ACHN (cell line): ENCODE measurements at regions not wholly inside any gene's neighbourhood (a gene's known extent, or its start where the extent isn't known, plus 50 kb on each side); places are given as distances from the start of the nearest gene placed in this dataset.

Experiments
- DNase-seq: peaks from one replicate; pipeline ENCODE4 v3.0.0-alpha.2; 2015
- in situ Hi-C: cut with HindIII; loops from 2 replicates; pipeline ENCODE4 v1.10.0; 2017; ENCODE audit warnings: low sequenced_read_pairs, low pct_ligation_motif_present, low pct_unique_long_range_greater_than_20kb

DNA sequence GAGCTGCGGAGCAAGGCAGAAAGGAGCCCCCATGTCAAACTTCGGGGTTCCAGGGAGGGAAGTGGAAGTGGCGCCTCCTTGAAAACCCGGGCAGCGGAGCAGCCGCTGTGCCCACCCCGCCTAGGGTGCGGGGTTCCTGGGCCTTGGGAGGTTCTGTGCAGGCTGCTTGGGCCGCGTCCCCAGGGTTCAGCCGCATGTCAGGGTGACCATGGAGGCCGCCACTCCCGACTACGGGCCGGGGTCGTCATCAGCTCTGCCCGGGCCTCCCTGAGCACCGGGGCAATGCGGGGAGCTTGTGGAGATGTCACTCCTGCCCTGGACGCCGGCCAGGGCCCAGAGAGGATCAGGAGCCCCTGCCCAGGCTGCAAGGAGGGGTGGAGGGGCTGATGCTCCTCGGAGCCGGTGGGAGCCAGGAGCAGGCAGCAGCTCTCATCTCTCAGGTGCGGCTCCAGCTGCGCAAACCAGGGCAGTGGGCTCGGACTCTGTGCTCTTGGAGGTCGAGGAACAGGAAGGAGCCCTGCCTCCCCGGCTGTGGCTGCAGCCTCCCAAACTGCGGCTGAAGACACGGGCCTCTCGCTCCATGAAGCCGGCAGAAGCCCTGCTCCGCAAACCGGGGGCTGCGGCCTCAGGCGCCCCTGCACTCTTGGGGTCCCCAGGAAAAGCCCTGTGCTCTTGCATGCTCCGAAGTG is 1286.5 kb downstream of the TMEM121 start:
- in situ Hi-C loops: no loop called here
- no peak for DNase-seq

DNA sequence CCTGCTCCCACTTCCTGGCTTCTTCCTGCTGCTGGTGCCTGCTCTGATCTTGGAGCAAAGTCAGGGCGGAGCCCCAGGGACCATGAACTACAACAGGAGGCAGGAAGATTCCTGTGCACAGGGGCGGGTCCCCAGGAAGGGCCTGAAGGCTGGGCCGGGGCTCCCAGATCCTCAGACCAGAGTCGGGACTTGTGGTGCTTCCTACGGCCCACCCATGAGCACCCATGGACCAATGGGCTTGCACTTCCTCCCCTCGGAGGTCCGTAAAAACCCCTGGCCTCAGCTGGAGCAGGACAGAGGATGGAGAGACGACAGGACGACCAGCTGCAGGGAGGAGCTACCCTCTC is 1287.1 kb downstream of the TMEM121 start:
- no peak for DNase-seq
- in situ Hi-C loops: no loop called here

DNA sequence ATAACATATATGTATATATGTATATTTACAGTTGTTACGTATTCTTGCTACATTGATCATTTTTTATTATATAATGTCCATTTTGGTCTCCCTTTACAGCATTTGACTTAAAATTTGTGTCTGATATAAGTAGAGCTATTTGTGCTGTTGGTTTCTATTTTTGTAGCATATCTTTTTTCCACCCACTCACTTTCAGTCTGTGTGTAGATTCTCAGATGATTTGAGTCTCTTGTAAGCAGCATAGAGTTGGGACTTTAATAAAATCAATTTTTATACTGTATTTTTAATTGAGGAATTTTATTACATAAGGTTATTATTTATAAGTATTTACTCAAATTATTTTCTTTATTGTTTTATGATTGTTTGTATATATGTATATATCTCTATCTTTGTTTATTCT is 1293.7 kb downstream of the TMEM121 start:
- DNase-seq: no peak

GRCh38 chr14:106821119-106821518 is 1294.7 kb downstream of the TMEM121 start:
- in situ Hi-C loops: no loop called here
- DNase-seq: no peak

More for the DNA sequence above, 1293.7 kb downstream of the TMEM121 start:
- in situ Hi-C loops: no loop called here

DNA sequence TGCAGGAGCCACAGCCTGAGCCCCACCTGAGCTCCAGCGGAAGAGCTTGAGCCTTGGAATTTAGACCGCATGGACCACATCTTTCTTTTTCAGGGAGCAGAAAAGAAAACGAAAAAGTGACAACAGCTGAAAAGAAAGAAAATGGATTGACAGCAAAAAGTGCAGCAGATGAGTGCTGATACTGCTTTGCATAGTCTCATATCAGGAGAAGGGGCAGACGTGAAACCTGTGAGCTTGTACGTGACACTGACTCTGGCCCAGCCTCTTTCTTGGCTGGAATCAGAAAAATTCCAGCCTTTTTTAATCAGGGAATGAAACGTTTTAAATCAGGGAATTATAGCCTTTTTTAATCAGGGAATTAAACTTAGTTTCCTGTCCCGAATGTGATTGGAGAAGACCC is 1296.5 kb downstream of the TMEM121 start:
- no peak for DNase-seq

DNA sequence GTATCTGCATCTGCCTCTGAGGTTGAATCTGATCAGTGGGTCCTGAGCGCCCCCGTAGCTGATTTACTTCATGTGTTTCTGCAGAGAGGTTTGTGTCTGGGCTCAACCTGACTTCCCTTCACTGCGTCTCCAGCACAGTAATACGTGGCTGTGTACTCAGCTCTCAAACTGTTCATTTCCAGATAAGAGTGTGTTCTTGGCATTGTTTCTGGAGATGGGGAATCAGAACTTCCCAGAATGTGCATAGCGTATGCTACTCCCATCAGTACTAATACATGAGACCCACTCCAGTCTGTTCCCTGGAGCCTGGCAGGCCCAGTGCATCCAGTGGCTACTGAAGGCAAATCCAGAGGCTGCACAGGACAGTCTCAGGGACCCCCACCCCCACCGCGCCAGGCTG is 1297.2 kb downstream of the TMEM121 start:
- DNase-seq: no peak
- in situ Hi-C loops: no loop called here

More for the DNA sequence above, 1296.5 kb downstream of the TMEM121 start:
- in situ Hi-C loops: no loop called here

- no peak for DNase-seq
- in situ Hi-C loops: no loop called here
These were observed 1300.5 kb downstream of the TMEM121 start for GRCh38 chr14:106826833-106827369.

- in situ Hi-C loops: no loop called here
- peak; percentile 42 for DNase-seq
These were observed 1304.9 kb downstream of the TMEM121 start for GRCh38 chr14:106831322-106831720.

GRCh38 chr14:106837870-106838269 is 1311.5 kb downstream of the TMEM121 start:
- in situ Hi-C loops: no loop called here
- DNase-seq: no peak

DNA sequence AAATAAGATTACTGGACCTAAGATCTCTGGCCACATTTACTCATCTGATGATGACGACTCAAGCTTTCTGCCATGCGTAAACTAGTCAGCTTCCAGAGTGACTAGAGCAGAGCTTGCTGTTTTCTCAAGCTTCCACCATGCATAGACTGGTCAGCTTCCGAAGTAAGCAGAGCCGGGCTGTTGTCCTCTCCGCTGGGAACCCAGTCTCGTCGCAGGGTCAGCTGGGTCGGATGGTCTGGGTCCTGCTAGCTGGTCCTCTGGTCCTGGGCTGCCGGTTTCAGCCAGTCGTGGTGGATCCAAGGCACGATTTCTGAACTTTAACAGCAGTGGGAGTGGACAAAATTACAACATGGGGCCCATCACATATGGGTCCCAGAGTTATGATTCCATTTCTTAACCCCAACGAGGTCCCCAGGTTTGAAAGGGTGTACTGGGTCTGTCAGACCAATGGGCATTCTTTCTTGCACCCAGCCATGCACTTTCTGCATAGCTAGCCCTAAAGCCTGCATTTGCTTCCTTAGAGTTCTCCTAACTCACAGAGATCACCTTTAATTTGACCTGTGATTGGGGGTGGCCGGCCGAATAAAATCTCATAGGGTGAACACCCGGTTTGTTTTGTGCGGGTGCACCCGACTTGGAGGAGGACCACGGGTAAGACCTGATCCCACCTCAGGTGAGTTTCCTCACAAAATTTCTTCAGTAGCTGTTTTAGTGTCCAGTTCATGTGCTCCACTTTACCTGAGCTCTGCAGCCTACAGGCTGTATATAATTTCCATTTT is 1312.8 kb downstream of the TMEM121 start:
- no peak for DNase-seq
- in situ Hi-C loops: no loop called here

- in situ Hi-C loops: no loop called here
- DNase-seq: no peak
These were observed 1313.9 kb downstream of the TMEM121 start for GRCh38 chr14:106840258-106840657.

DNA sequence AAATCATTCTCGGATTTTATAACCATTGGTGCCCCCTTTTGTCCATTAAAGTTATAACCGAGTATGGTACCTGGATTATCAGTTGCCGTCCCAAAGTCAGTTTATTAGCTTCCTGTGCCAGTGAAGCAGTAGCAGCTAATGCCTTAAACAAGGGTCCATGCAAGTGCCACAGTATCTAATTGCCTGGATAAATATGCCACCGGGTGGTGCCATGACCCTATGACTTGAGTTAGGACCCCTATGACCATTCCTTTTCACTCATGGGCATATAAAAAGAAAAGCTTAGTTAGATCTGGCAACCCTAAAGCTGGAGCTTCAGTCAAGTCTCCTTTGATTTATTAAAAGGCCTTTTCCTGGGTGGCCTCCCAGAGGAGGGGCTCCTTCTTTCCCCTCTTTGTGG is 1314.6 kb downstream of the TMEM121 start:
- no peak for DNase-seq
- in situ Hi-C loops: no loop called here

DNA sequence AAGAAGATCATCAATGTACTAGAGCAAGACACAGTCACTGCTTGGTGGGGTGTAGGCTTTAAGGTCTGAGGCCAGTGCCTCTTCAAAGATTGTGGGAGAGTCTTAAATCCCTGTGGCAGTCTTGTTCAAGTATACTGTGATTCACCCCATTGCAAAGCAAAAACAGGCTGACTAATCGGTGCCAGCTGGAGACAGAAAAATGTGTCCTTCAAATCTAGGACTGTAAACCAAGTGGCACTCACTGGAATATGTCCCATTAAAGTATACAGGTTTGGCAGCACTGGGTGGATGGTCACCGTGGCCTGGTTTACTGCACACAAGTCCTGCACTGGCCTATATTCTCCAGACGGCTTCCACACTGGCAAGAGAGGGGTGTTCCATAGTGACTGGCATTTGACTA is 1315.3 kb downstream of the TMEM121 start:
- in situ Hi-C loops: no loop called here
- DNase-seq: no peak

- in situ Hi-C loops: no loop called here
- DNase-seq: peak; percentile 56
These were observed 1316.3 kb downstream of the TMEM121 start for GRCh38 chr14:106842687-106843086.

DNA sequence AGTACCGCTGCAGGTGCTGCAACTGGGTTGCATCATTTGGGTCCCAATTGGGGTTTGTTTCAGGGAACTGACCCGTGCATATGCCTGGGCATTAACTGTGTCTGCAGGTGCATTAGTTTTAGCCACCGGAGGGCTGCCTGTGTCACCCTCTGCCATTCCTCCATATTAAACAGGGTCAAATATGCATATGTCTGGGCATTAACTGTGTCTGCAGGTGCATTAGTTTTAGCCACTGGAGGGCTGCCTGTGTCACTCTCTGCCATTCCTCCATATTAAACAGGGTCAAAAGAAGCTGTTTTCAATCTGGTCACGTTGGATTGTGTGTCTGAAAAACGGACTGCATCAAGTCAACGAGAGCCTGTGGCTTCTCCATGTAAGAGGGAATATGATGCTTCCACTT is 1317.0 kb downstream of the TMEM121 start:
- in situ Hi-C loops: no loop called here
- no peak for DNase-seq

GRCh38 chr14:106843951-106844483 is 1317.6 kb downstream of the TMEM121 start:
- peak; percentile 53 for DNase-seq
- in situ Hi-C loops: no loop called here

- in situ Hi-C loops: no loop called here
- peak; percentile 73 for DNase-seq
These were observed 1318.4 kb downstream of the TMEM121 start for GRCh38 chr14:106844608-106845285.

DNA sequence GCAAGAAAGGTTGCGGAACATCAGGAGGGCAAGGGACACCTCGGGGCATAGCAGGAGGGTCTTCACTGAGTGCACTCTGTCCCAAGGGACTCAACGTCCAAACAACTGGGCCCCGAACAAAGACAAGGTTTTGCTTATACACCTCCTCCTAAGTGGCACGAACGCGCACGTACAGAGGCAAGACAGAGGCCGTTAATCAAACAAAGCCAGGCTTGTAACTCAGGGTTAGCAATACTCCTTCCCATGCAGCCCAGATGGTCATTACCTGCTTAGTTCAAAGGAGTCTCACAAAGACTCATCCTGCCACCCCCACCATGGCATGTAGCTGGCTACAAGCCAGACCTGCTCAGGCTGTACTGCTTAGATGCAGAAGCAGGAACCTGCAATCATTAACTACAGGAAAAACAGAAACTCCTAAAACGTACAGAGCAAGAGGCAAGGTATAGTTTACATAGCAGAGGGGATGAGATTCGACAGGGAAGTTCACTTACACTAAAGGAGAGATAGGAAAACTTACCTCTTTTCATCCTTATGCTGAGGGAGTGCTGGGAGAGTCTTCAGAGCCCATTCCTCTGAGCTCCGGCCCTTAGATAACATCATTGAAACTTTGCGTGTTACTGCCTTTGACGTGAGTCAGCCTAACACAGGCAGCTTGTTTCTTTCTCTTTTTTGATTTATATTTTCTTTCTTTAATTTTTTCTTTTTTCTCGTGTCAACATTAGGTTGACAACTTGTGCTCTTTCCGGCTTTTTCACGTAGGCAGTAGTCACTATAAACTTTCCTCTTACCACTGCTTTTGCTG is 1319.1 kb downstream of the TMEM121 start:
- DNase-seq: peak; percentile 72
- in situ Hi-C loops: no loop called here
